Middle frontal gyrus (tissue), 1 donor: ENCODE measurements at regions not wholly inside any gene's neighbourhood (a gene's known extent, or its start where the extent isn't known, plus 50 kb on each side); places are given as distances from the start of the nearest gene placed in this dataset.
"Not testable (repeated sequence)": the region's sequence is repeated elsewhere in the genome, so short reads cannot be mapped to it uniquely, and the experiment has no call there.

ENCODE experiments used
- DNase-seq: peaks from one replicate; pipeline ENCODE4 v3.0.0-alpha.2; 2015; ENCODE audit warnings: low spot score; ENCODE audit errors: extremely low spot score

GRCh38 chr17:21470422-21470821 lies 94.3 kb downstream of the KCNJ12 start:
- DNase-seq, result not testable (repeated sequence)

GRCh38 chr17:21470861-21471260 lies 94.7 kb downstream of the KCNJ12 start:
- no peak for DNase-seq

GRCh38 chr17:21474815-21475214 lies 98.7 kb downstream of the KCNJ12 start:
- no peak for DNase-seq

GRCh38 chr17:21475571-21475970 lies 99.4 kb downstream of the KCNJ12 start:
- DNase-seq, result no peak

- DNase-seq, result no peak
These were observed 100.7 kb downstream of the KCNJ12 start for GRCh38 chr17:21476867-21477266.

GRCh38 chr17:21482189-21482865 lies 106.2 kb downstream of the KCNJ12 start:
- DNase-seq, result no peak

- not testable (repeated sequence) for DNase-seq
These were observed 111.9 kb downstream of the KCNJ12 start for GRCh38 chr17:21488043-21488442.

- no peak for DNase-seq
These were observed 117.8 kb downstream of the KCNJ12 start for GRCh38 chr17:21493993-21494392.

- no peak for DNase-seq
These were observed 119.1 kb downstream of the KCNJ12 start for GRCh38 chr17:21495281-21495680.

GRCh38 chr17:21500064-21500463 lies 123.9 kb downstream of the KCNJ12 start:
- no peak for DNase-seq

GRCh38 chr17:21501927-21502700 lies 126.0 kb downstream of the KCNJ12 start:
- DNase-seq, result not testable (repeated sequence)

- no peak for DNase-seq
These were observed 130.0 kb downstream of the KCNJ12 start for GRCh38 chr17:21505819-21506815.

- DNase-seq, result not testable (repeated sequence)
These were observed 131.6 kb downstream of the KCNJ12 start for GRCh38 chr17:21507806-21508205.

- no peak for DNase-seq
These were observed 132.1 kb downstream of the KCNJ12 start for GRCh38 chr17:21508211-21508610.

GRCh38 chr17:21509356-21509755 lies 133.2 kb downstream of the KCNJ12 start:
- DNase-seq, result not testable (repeated sequence)

- no peak for DNase-seq
These were observed 134.7 kb downstream of the KCNJ12 start for GRCh38 chr17:21510686-21511362.

- peak; percentile 59 for DNase-seq
These were observed 135.4 kb downstream of the KCNJ12 start for GRCh38 chr17:21511363-21512195.

GRCh38 chr17:21512307-21513011 lies 136.3 kb downstream of the KCNJ12 start:
- DNase-seq, result no peak

GRCh38 chr17:21513012-21513570 lies 136.9 kb downstream of the KCNJ12 start:
- peak; percentile 66 for DNase-seq
